Fibroblast of mammary gland (primary cell): ENCODE measurements at regions not wholly inside any gene's neighbourhood (a gene's known extent, or its start where the extent isn't known, plus 50 kb on each side); places are given as distances from the start of the nearest gene placed in this dataset.
"Not testable (repeated sequence)": the region's sequence is repeated elsewhere in the genome, so short reads cannot be mapped to it uniquely, and the experiment has no call there.

Experiments
- DNase-seq: peaks from one replicate; pipeline ENCODE4 v3.0.0-alpha.2; 2010; ENCODE audit warnings: low read depth
- H3K4me3 ChIP-seq: 2 replicates; pipeline ENCODE4 v1.5.1; 2011; ENCODE audit warnings: low read depth, mild to moderate bottlenecking, low read length, moderate library complexity; ENCODE audit not compliant: control insufficient read depth
- CTCF ChIP-seq: conservative IDR thresholded peaks from 2 replicates; pipeline ENCODE4 v1.5.1; 2011; ENCODE audit warnings: low read depth, low read length, inconsistent platforms; ENCODE audit not compliant: control insufficient read depth, insufficient read depth

GRCh38 chr11:94235772-94236171 is 68.6 kb upstream of the IZUMO1R start:
- DNase-seq, result not testable (repeated sequence)

GRCh38 chr11:94236416-94236815 is 68.0 kb upstream of the IZUMO1R start:
- not testable (repeated sequence) for H3K4me3 ChIP-seq, DNase-seq

More at GRCh38 chr11:94235772-94236171, 68.6 kb upstream of the IZUMO1R start:
- H3K4me3 ChIP-seq, result not testable (repeated sequence)

- not testable (repeated sequence) for H3K4me3 ChIP-seq, DNase-seq
Measured at GRCh38 chr11:94237447-94238153, 66.8 kb upstream of the IZUMO1R start.

- H3K4me3 ChIP-seq, DNase-seq: not testable (repeated sequence)
Measured at GRCh38 chr11:94238154-94238735, 66.1 kb upstream of the IZUMO1R start.

GRCh38 chr11:94238774-94239173 is 65.6 kb upstream of the IZUMO1R start:
- not testable (repeated sequence) for H3K4me3 ChIP-seq, DNase-seq

GRCh38 chr11:94241896-94242295 is 62.5 kb upstream of the IZUMO1R start:
- DNase-seq, result no peak
- TF ChIP-seq CTCF, result no peak
- no peak overlapping the region for H3K4me3 ChIP-seq

GRCh38 chr11:94243571-94244515 is 60.5 kb upstream of the IZUMO1R start:
- no peak overlapping the region for H3K4me3 ChIP-seq
- no peak for DNase-seq
- TF ChIP-seq CTCF, result no peak

- no peak overlapping the region for H3K4me3 ChIP-seq
- no peak for TF ChIP-seq CTCF
- peak; percentile 5 for DNase-seq
Measured at GRCh38 chr11:94245121-94245520, 59.3 kb upstream of the IZUMO1R start.

GRCh38 chr11:94248301-94248700 is 56.1 kb upstream of the IZUMO1R start:
- not testable (repeated sequence) for DNase-seq, H3K4me3 ChIP-seq

GRCh38 chr11:94254214-94254613 is 50.2 kb upstream of the IZUMO1R start:
- no peak for DNase-seq
- TF ChIP-seq CTCF, result no peak
- no peak overlapping the region for H3K4me3 ChIP-seq
